ENCODE measurements at regions not wholly inside any gene's neighbourhood (a gene's known extent, or its start where the extent isn't known, plus 50 kb on each side); places are given as distances from the start of the nearest gene placed in this dataset.
"Not testable (repeated sequence)": the region's sequence is repeated elsewhere in the genome, so short reads cannot be mapped to it uniquely, and the experiment has no call there.

GRCh38 chr4:95779447-95779846 lies 60.4 kb upstream of the PDHA2 start:
- Mint-ChIP-seq H3K9me3 (no peaks in the 10 kb centered on the region), H3K27me3 (ENCODE audit: low read depth) (no peaks in the 10 kb centered on the region), H3K4me1 (ENCODE audit: low read depth) (no peaks in the 10 kb centered on the region)

GRCh38 chr4:95778666-95779065 lies 61.2 kb upstream of the PDHA2 start:
- H3K4me1 Mint-ChIP-seq (ENCODE audit: low read depth) = no peaks in the 10 kb centered on the region
- H3K4me3 Mint-ChIP-seq = no peak overlapping the region
- no peaks in the 10 kb centered on the region for H3K27me3 Mint-ChIP-seq (ENCODE audit: low read depth)

More at GRCh38 chr4:95779447-95779846, 60.4 kb upstream of the PDHA2 start:
- H3K36me3 Mint-ChIP-seq (ENCODE audit: low read depth) = no peaks in the 10 kb centered on the region
- H3K4me3 Mint-ChIP-seq = no peak overlapping the region
- no peak overlapping the region for H3K27ac Mint-ChIP-seq

GRCh38 chr4:95770605-95771004 lies 69.3 kb upstream of the PDHA2 start:
- not testable (repeated sequence) for H3K36me3 Mint-ChIP-seq (ENCODE audit: low read depth); H3K9me3 Mint-ChIP-seq; H3K27ac Mint-ChIP-seq; H3K4me1 Mint-ChIP-seq (ENCODE audit: low read depth); H3K27me3 Mint-ChIP-seq (ENCODE audit: low read depth); H3K4me3 Mint-ChIP-seq

More at GRCh38 chr4:95778666-95779065, 61.2 kb upstream of the PDHA2 start:
- no peaks in the 10 kb centered on the region for H3K9me3 Mint-ChIP-seq
- H3K27ac Mint-ChIP-seq = no peak overlapping the region
- H3K36me3 Mint-ChIP-seq (ENCODE audit: low read depth) = no peaks in the 10 kb centered on the region

GRCh38 chr4:95764961-95765360 lies 74.9 kb upstream of the PDHA2 start:
- H3K36me3 Mint-ChIP-seq (ENCODE audit: low read depth) = no peaks in the 10 kb centered on the region
- no peaks in the 10 kb centered on the region for H3K27me3 Mint-ChIP-seq (ENCODE audit: low read depth)
- no peak overlapping the region for H3K27ac Mint-ChIP-seq
- no peaks in the 10 kb centered on the region for H3K4me1 Mint-ChIP-seq (ENCODE audit: low read depth)
- H3K4me3 Mint-ChIP-seq = no peak overlapping the region
- peaks cover 3% of the 10 kb centered on the region for H3K9me3 Mint-ChIP-seq

- Mint-ChIP-seq H3K4me3 (no peak overlapping the region), H3K9me3 (peaks cover 3% of the 10 kb centered on the region), H3K4me1 (ENCODE audit: low read depth) (no peaks in the 10 kb centered on the region), H3K27me3 (ENCODE audit: low read depth) (no peaks in the 10 kb centered on the region), H3K27ac (no peak overlapping the region), H3K36me3 (ENCODE audit: low read depth) (no peaks in the 10 kb centered on the region)
Measured at GRCh38 chr4:95761871-95762270, 78.0 kb upstream of the PDHA2 start.

- H3K9me3 Mint-ChIP-seq = peaks cover 3% of the 10 kb centered on the region
- H3K4me1 Mint-ChIP-seq (ENCODE audit: low read depth) = no peaks in the 10 kb centered on the region
- no peaks in the 10 kb centered on the region for H3K36me3 Mint-ChIP-seq (ENCODE audit: low read depth)
- no peaks in the 10 kb centered on the region for H3K27me3 Mint-ChIP-seq (ENCODE audit: low read depth)
- H3K4me3 Mint-ChIP-seq = no peak overlapping the region
- no peak overlapping the region for H3K27ac Mint-ChIP-seq
Measured at GRCh38 chr4:95761426-95761825, 78.5 kb upstream of the PDHA2 start.

- not testable (repeated sequence) for H3K36me3 Mint-ChIP-seq (ENCODE audit: low read depth); H3K4me3 Mint-ChIP-seq; H3K27me3 Mint-ChIP-seq (ENCODE audit: low read depth); H3K4me1 Mint-ChIP-seq (ENCODE audit: low read depth); H3K27ac Mint-ChIP-seq; H3K9me3 Mint-ChIP-seq
Measured at GRCh38 chr4:95760646-95761045, 79.2 kb upstream of the PDHA2 start.

GRCh38 chr4:95758001-95758400 lies 81.9 kb upstream of the PDHA2 start:
- H3K27ac Mint-ChIP-seq = no peak overlapping the region
- H3K4me1 Mint-ChIP-seq (ENCODE audit: low read depth) = no peaks in the 10 kb centered on the region
- H3K27me3 Mint-ChIP-seq (ENCODE audit: low read depth) = no peaks in the 10 kb centered on the region
- H3K4me3 Mint-ChIP-seq = no peak overlapping the region
- H3K36me3 Mint-ChIP-seq (ENCODE audit: low read depth) = no peaks in the 10 kb centered on the region
- peaks cover 3% of the 10 kb centered on the region for H3K9me3 Mint-ChIP-seq

- H3K4me1 Mint-ChIP-seq (ENCODE audit: low read depth) = no peaks in the 10 kb centered on the region
Measured at GRCh38 chr4:95754667-95755066, 85.2 kb upstream of the PDHA2 start.

GRCh38 chr4:95749204-95749603 lies 90.7 kb upstream of the PDHA2 start:
- no peaks in the 10 kb centered on the region for H3K36me3 Mint-ChIP-seq (ENCODE audit: low read depth)
- no peaks in the 10 kb centered on the region for H3K9me3 Mint-ChIP-seq
- H3K27me3 Mint-ChIP-seq (ENCODE audit: low read depth) = no peaks in the 10 kb centered on the region
- H3K4me3 Mint-ChIP-seq = no peak overlapping the region
- H3K4me1 Mint-ChIP-seq (ENCODE audit: low read depth) = no peaks in the 10 kb centered on the region
- no peak overlapping the region for H3K27ac Mint-ChIP-seq

More at GRCh38 chr4:95754667-95755066, 85.2 kb upstream of the PDHA2 start:
- Mint-ChIP-seq H3K27ac (no peak overlapping the region), H3K36me3 (ENCODE audit: low read depth) (no peaks in the 10 kb centered on the region), H3K9me3 (no peaks in the 10 kb centered on the region), H3K27me3 (ENCODE audit: low read depth) (no peaks in the 10 kb centered on the region), H3K4me3 (no peak overlapping the region)

- no peaks in the 10 kb centered on the region for H3K4me1 Mint-ChIP-seq (ENCODE audit: low read depth)
- no peaks in the 10 kb centered on the region for H3K27me3 Mint-ChIP-seq (ENCODE audit: low read depth)
- no peak overlapping the region for H3K27ac Mint-ChIP-seq
- H3K36me3 Mint-ChIP-seq (ENCODE audit: low read depth) = no peaks in the 10 kb centered on the region
- no peaks in the 10 kb centered on the region for H3K9me3 Mint-ChIP-seq
- no peak overlapping the region for H3K4me3 Mint-ChIP-seq
Measured at GRCh38 chr4:95742872-95743271, 97.0 kb upstream of the PDHA2 start.

- Mint-ChIP-seq H3K27ac (no peak overlapping the region), H3K4me1 (ENCODE audit: low read depth) (no peaks in the 10 kb centered on the region)
Measured at GRCh38 chr4:95742179-95742578, 97.7 kb upstream of the PDHA2 start.

GRCh38 chr4:95732061-95732460 lies 107.8 kb upstream of the PDHA2 start:
- no peaks in the 10 kb centered on the region for H3K9me3 Mint-ChIP-seq
- H3K4me1 Mint-ChIP-seq (ENCODE audit: low read depth) = no peaks in the 10 kb centered on the region
- no peak overlapping the region for H3K27ac Mint-ChIP-seq
- H3K4me3 Mint-ChIP-seq = no peak overlapping the region
- no peaks in the 10 kb centered on the region for H3K27me3 Mint-ChIP-seq (ENCODE audit: low read depth)
- no peaks in the 10 kb centered on the region for H3K36me3 Mint-ChIP-seq (ENCODE audit: low read depth)

More at GRCh38 chr4:95742179-95742578, 97.7 kb upstream of the PDHA2 start:
- Mint-ChIP-seq H3K9me3 (no peaks in the 10 kb centered on the region), H3K4me3 (no peak overlapping the region), H3K36me3 (ENCODE audit: low read depth) (no peaks in the 10 kb centered on the region), H3K27me3 (ENCODE audit: low read depth) (no peaks in the 10 kb centered on the region)

- no peaks in the 10 kb centered on the region for H3K9me3 Mint-ChIP-seq
- H3K27me3 Mint-ChIP-seq (ENCODE audit: low read depth) = no peaks in the 10 kb centered on the region
- no peaks in the 10 kb centered on the region for H3K4me1 Mint-ChIP-seq (ENCODE audit: low read depth)
- no peak overlapping the region for H3K27ac Mint-ChIP-seq
- H3K36me3 Mint-ChIP-seq (ENCODE audit: low read depth) = no peaks in the 10 kb centered on the region
- H3K4me3 Mint-ChIP-seq = no peak overlapping the region
Measured at GRCh38 chr4:95729596-95729995, 110.3 kb upstream of the PDHA2 start.

GRCh38 chr4:95728145-95728544 lies 111.7 kb upstream of the PDHA2 start:
- Mint-ChIP-seq H3K4me1 (ENCODE audit: low read depth) (no peaks in the 10 kb centered on the region), H3K27ac (no peak overlapping the region), H3K27me3 (ENCODE audit: low read depth) (no peaks in the 10 kb centered on the region), H3K36me3 (ENCODE audit: low read depth) (no peaks in the 10 kb centered on the region), H3K4me3 (no peak overlapping the region), H3K9me3 (no peaks in the 10 kb centered on the region)

GRCh38 chr4:95715830-95716229 lies 124.1 kb upstream of the PDHA2 start:
- Mint-ChIP-seq H3K27ac (no peak overlapping the region), H3K27me3 (ENCODE audit: low read depth) (no peaks in the 10 kb centered on the region), H3K9me3 (no peaks in the 10 kb centered on the region), H3K4me3 (no peak overlapping the region), H3K4me1 (ENCODE audit: low read depth) (no peaks in the 10 kb centered on the region), H3K36me3 (ENCODE audit: low read depth) (no peaks in the 10 kb centered on the region)

Measured in T-helper 1 cell treated with Interleukin-12 subunit alpha and Interleukin-12 subunit beta and Interleukin-4 antibody, amounts not matched to agents 30 μg/mL and 1 μg/mL, for 36 hours (primary cell).